Neutrophil (primary cell): ENCODE measurements at regions not wholly inside any gene's neighbourhood (a gene's known extent, or its start where the extent isn't known, plus 50 kb on each side); places are given as distances from the start of the nearest gene placed in this dataset.
"Not testable (repeated sequence)": the region's sequence is repeated elsewhere in the genome, so short reads cannot be mapped to it uniquely, and the experiment has no call there.

Source experiments
- H3K27ac ChIP-seq: fragments of 200-600 bp; sonication (generic); 2 replicates; pipeline ENCODE4 v1.5.1; 2016; ENCODE audit warnings: mild to moderate bottlenecking, moderate library complexity
- H3K27me3 ChIP-seq: fragments of 200-600 bp; sonication (generic); 2 replicates; pipeline ENCODE4 v1.6.0; 2016; ENCODE audit warnings: mild to moderate bottlenecking
- H3K36me3 ChIP-seq: fragments of 200-600 bp; sonication (generic); 2 replicates; pipeline ENCODE4 v1.5.1; 2017
- H3K4me1 ChIP-seq, 2 experiments: fragments of 200-600 bp in 1 of 2; sonication (generic) in 1 of 2; 1 replicate in 1 of 2; 2 replicates in 1 of 2; pipeline versions ENCODE4 v1.5.1 to v1.6.1; 2013 to 2016; ENCODE audit warnings: low read depth in 1 of 2, low read length in 1 of 2, mild to moderate bottlenecking in 1 of 2, moderate library complexity in 1 of 2; ENCODE audit not compliant: control insufficient read depth in 1 of 2, insufficient read depth in 1 of 2
- H3K4me3 ChIP-seq, 2 experiments: fragments of 200-600 bp in 1 of 2; sonication (generic) in 1 of 2; 1 replicate in 1 of 2; 2 replicates in 1 of 2; pipeline ENCODE4 v1.5.1; 2013 to 2016; ENCODE audit warnings: low read depth in 1 of 2, low read length in 1 of 2, mild to moderate bottlenecking in 1 of 2, moderate library complexity in 1 of 2
- H3K9me3 ChIP-seq: fragments of 200-600 bp; sonication (generic); 2 replicates; pipeline ENCODE4 v1.5.1; 2016
- CTCF ChIP-seq: fragments of 200-600 bp; sonication (generic); IDR thresholded peaks from 2 replicates; pipeline ENCODE4 v1.5.1; 2016; ENCODE audit warnings: antibody characterized with exemption

GRCh38 chr1:184189361-184189760 lies 137.8 kb downstream of the TSEN15 start:
- Histone ChIP-seq H3K27me3 (peaks cover 8% of the 10 kb centered on the region), H3K4me1 (no peaks in the 10 kb centered on the region), H3K9me3 (no peaks in the 10 kb centered on the region), H3K4me3 (no peak overlapping the region), H3K36me3 (no peaks in the 10 kb centered on the region), H3K27ac (no peak overlapping the region)
- no peak for TF ChIP-seq CTCF

DNA sequence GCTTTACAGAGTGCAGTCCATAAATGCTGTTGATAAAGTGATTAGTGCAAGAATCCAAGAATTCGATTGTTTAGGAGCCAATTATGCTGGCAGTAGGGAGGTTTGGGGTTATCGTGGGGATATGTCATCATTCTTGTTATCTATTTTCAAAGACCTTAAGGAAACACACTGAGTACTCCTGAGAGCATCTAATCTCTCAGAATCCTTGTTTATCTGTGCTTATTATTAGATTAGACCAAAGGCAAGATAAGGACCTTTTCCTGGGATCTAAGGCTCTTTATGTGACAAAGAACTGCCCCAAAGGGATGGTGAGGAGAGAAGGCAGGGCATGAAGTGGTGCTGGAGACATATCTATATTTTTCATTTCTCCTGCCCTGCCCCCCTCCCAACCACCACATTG lies 139.1 kb downstream of the TSEN15 start:
- no peak for TF ChIP-seq CTCF
- no peaks in the 10 kb centered on the region for H3K9me3 ChIP-seq
- peaks cover 8% of the 10 kb centered on the region for H3K27me3 ChIP-seq
- no peaks in the 10 kb centered on the region for H3K4me1 ChIP-seq
- no peak overlapping the region for H3K27ac ChIP-seq
- no peaks in the 10 kb centered on the region for H3K36me3 ChIP-seq
- no peak overlapping the region for H3K4me3 ChIP-seq

DNA sequence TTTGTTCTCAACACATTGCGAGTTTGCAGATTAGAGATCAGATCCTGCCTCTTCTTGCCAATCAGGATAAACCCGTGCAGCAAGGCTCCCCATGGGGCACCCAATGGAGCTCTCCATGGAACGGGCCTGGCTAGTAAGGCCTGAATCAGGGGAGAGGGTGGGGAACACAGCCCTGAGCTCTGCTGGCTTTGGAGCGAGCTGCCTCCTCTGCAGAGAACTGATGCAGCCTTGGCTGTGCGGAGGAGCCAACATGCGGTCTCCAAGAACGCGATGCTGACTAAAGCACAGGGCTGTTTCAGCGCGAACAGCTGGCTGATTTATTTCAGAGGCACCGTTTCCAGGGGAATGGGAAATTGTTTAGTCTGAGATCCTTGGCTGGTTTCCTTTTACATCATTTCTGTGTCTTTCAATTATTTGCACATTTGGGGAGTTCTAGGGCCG lies 139.7 kb downstream of the TSEN15 start:
- no peaks in the 10 kb centered on the region for H3K4me1 ChIP-seq
- H3K9me3 ChIP-seq = no peaks in the 10 kb centered on the region
- no peak overlapping the region for H3K27ac ChIP-seq
- peaks cover 8% of the 10 kb centered on the region for H3K27me3 ChIP-seq
- TF ChIP-seq CTCF = no peak
- H3K4me3 ChIP-seq = no peak overlapping the region
- no peaks in the 10 kb centered on the region for H3K36me3 ChIP-seq

DNA sequence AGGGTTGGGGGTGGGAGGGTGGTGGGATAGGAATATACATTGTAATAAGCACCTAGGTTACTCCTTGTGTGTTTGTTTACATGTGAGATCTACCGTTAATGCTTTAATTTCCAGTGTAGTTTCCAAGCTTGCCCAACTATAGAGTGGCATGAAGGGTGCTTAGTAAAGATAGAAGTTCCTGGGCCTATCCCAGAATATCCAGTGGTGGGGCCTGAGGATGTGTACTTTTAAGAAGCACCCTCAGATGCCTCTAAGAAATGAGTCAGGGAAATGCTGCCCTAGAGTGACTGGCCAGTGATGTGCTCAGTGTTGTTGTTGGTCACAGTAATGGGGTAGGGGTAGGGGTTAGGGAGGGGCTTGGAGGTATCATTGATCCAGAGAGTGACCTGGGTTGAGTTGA lies 141.3 kb downstream of the TSEN15 start:
- Histone ChIP-seq H3K4me3 (no peak overlapping the region), H3K27ac (no peak overlapping the region), H3K4me1 (no peaks in the 10 kb centered on the region), H3K36me3 (no peaks in the 10 kb centered on the region), H3K9me3 (no peaks in the 10 kb centered on the region), H3K27me3 (peaks cover 8% of the 10 kb centered on the region)
- TF ChIP-seq CTCF = no peak

DNA sequence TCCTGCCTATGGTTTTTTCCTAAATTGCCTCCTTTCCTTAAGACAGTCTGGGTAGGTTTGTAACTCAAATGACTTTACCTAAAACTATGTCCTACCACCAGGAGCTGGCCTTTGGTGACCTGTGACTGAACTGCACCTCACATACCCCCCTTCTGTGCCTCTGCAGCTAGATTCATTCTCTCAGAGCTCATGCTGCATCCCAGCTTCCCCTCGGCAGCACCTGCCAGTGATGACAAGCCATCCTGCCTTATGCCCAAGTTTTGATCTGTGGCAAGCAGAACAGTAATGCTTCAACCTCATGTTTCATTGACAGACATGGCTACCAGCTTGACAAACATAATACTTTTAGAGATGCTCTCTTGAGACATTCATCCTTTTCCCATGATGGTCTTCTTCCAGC lies 141.9 kb downstream of the TSEN15 start:
- Histone ChIP-seq H3K9me3 (no peaks in the 10 kb centered on the region), H3K4me3 (no peak overlapping the region), H3K36me3 (no peaks in the 10 kb centered on the region), H3K4me1 (no peaks in the 10 kb centered on the region), H3K27me3 (peaks cover 8% of the 10 kb centered on the region), H3K27ac (no peak overlapping the region)
- TF ChIP-seq CTCF = no peak

- Histone ChIP-seq H3K4me1 (no peaks in the 10 kb centered on the region), H3K9me3 (no peaks in the 10 kb centered on the region), H3K27ac (no peak overlapping the region), H3K4me3 (no peak overlapping the region), H3K27me3 (peaks cover 8% of the 10 kb centered on the region), H3K36me3 (no peaks in the 10 kb centered on the region)
- TF ChIP-seq CTCF = no peak
Measured at GRCh38 chr1:184194236-184194635, 142.7 kb downstream of the TSEN15 start.

- not testable (repeated sequence) for H3K27ac ChIP-seq, H3K4me3 ChIP-seq, H3K4me1 ChIP-seq, H3K36me3 ChIP-seq, H3K9me3 ChIP-seq, H3K27me3 ChIP-seq
Measured at GRCh38 chr1:184195722-184196121, 144.2 kb downstream of the TSEN15 start.
